VCaP (cell line): ENCODE measurements at regions not wholly inside any gene's neighbourhood (a gene's known extent, or its start where the extent isn't known, plus 50 kb on each side); places are given as distances from the start of the nearest gene placed in this dataset.

Source experiments
- H3K27ac ChIP-seq: fragments of 450-650 bp; 2 replicates; pipeline ENCODE4 v1.5.1; 2017
- CTCF ChIP-seq: fragments of 450-650 bp; conservative IDR thresholded peaks from 2 replicates; pipeline ENCODE4 v1.5.1; 2017; ENCODE audit warnings: mild to moderate bottlenecking, moderate library complexity

GRCh38 chr14:32006263-32007110, 70.6 kb upstream of the ARHGAP5 start:
- H3K27ac ChIP-seq = no peak overlapping the region
- TF ChIP-seq CTCF = no peak

- H3K27ac ChIP-seq = no peak overlapping the region
- no peak for TF ChIP-seq CTCF
These were observed 69.2 kb upstream of the ARHGAP5 start for GRCh38 chr14:32007755-32008362.

- TF ChIP-seq CTCF = no peak
- no peak overlapping the region for H3K27ac ChIP-seq
These were observed 68.4 kb upstream of the ARHGAP5 start for GRCh38 chr14:32008602-32009193.

- no peak overlapping the region for H3K27ac ChIP-seq
- no peak for TF ChIP-seq CTCF
These were observed 67.7 kb upstream of the ARHGAP5 start for GRCh38 chr14:32009221-32009975.

GRCh38 chr14:32009976-32010581, 67.0 kb upstream of the ARHGAP5 start:
- no peak overlapping the region for H3K27ac ChIP-seq
- TF ChIP-seq CTCF = no peak

- no peak overlapping the region for H3K27ac ChIP-seq
- TF ChIP-seq CTCF = no peak
These were observed 66.4 kb upstream of the ARHGAP5 start for GRCh38 chr14:32010604-32011125.
